SK-N-MC (cell line): ENCODE measurements at regions not wholly inside any gene's neighbourhood (a gene's known extent, or its start where the extent isn't known, plus 50 kb on each side); places are given as distances from the start of the nearest gene placed in this dataset.

Experiments
- DNase-seq: peaks from one replicate; pipeline ENCODE4 v3.0.0-alpha.2; 2011; ENCODE audit warnings: low read depth, low spot score
- H3K27ac ChIP-seq: fragments of 200-600 bp; sonication (generic); 2 replicates; pipeline ENCODE4 v1.5.1; 2016; ENCODE audit warnings: mixed run types
- H3K36me3 ChIP-seq: fragments of 200-600 bp; sonication (generic); 2 replicates; pipeline ENCODE4 v1.6.1; 2017; ENCODE audit warnings: antibody characterized with exemption, low read length, mixed read lengths; ENCODE audit not compliant: insufficient read depth
- H3K4me3 ChIP-seq: fragments of 200-600 bp; sonication (generic); 2 replicates; pipeline ENCODE4 v1.5.1; 2016
- H3K9ac ChIP-seq: fragments of 200-600 bp; sonication (generic); 2 replicates; pipeline ENCODE4 v1.8.0; 2017; ENCODE audit warnings: mixed run types, mixed read lengths; ENCODE audit not compliant: insufficient read length
- H3K9me3 ChIP-seq: fragments of 200-600 bp; sonication (generic); 2 replicates; pipeline ENCODE4 v1.6.1; 2017; ENCODE audit warnings: low read depth, mild to moderate bottlenecking, antibody characterized with exemption, low read length, moderate library complexity, mixed read lengths
- EZH2 ChIP-seq: fragments of 200-600 bp; sonication (generic); IDR thresholded peaks from one replicate; pipeline ENCODE4 v1.6.1; 2017; ENCODE audit warnings: antibody characterized with exemption
- FOXP2 ChIP-seq: optimal IDR thresholded peaks from 2 replicates; pipeline ENCODE3; 2011; ENCODE audit warnings: mild to moderate bottlenecking, moderate library complexity; ENCODE audit not compliant: insufficient read depth; ENCODE audit errors: extremely low read length, control extremely low read depth
- POLR2AphosphoS5 ChIP-seq: IDR thresholded peaks from 2 replicates; pipeline ENCODE4 v1.6.1; 2012; ENCODE audit warnings: mild to moderate bottlenecking, low read depth, low read length, borderline replicate concordance

- Histone ChIP-seq H3K9me3 (no peaks in the 10 kb centered on the region), H3K27ac (no peak overlapping the region), H3K4me3 (no peak overlapping the region), H3K36me3 (no peaks in the 10 kb centered on the region), H3K9ac (no peak overlapping the region)
- DNase-seq = no peak
- TF ChIP-seq FOXP2 = no peak
- no peak for TF ChIP-seq EZH2
- no peak for TF ChIP-seq POLR2AphosphoS5
Observed at GRCh38 chr20:60126975-60127374, 168.8 kb downstream of the CDH26 start.

- DNase-seq = no peak
- Histone ChIP-seq H3K27ac (no peak overlapping the region), H3K4me3 (no peak overlapping the region), H3K36me3 (no peaks in the 10 kb centered on the region), H3K9ac (no peak overlapping the region), H3K9me3 (no peaks in the 10 kb centered on the region)
- TF ChIP-seq EZH2 (no peak), FOXP2 (no peak), POLR2AphosphoS5 (no peak)
Observed at GRCh38 chr20:60131375-60131774, 173.2 kb downstream of the CDH26 start.

- no peak overlapping the region for H3K9ac ChIP-seq
- no peak overlapping the region for H3K4me3 ChIP-seq
- no peaks in the 10 kb centered on the region for H3K36me3 ChIP-seq
- TF ChIP-seq POLR2AphosphoS5 (no peak), EZH2 (no peak), FOXP2 (no peak)
- no peaks in the 10 kb centered on the region for H3K9me3 ChIP-seq
- no peak for DNase-seq
- no peak overlapping the region for H3K27ac ChIP-seq
Observed at GRCh38 chr20:60132162-60132826, 174.1 kb downstream of the CDH26 start.

- no peaks in the 10 kb centered on the region for H3K36me3 ChIP-seq
- TF ChIP-seq EZH2 (no peak), FOXP2 (no peak), POLR2AphosphoS5 (no peak)
- DNase-seq = no peak
- H3K27ac ChIP-seq = no peak overlapping the region
- H3K4me3 ChIP-seq = no peak overlapping the region
- H3K9ac ChIP-seq = no peak overlapping the region
- no peaks in the 10 kb centered on the region for H3K9me3 ChIP-seq
Observed at GRCh38 chr20:60132827-60133670, 174.8 kb downstream of the CDH26 start.

- DNase-seq = no peak
- no peak overlapping the region for H3K27ac ChIP-seq
- no peak overlapping the region for H3K9ac ChIP-seq
- no peaks in the 10 kb centered on the region for H3K36me3 ChIP-seq
- H3K4me3 ChIP-seq = no peak overlapping the region
- TF ChIP-seq EZH2 (no peak), FOXP2 (no peak), POLR2AphosphoS5 (no peak)
- no peaks in the 10 kb centered on the region for H3K9me3 ChIP-seq
Observed at GRCh38 chr20:60135276-60135675, 177.1 kb downstream of the CDH26 start.

- Histone ChIP-seq H3K9me3 (no peaks in the 10 kb centered on the region), H3K36me3 (no peaks in the 10 kb centered on the region), H3K9ac (no peak overlapping the region), H3K4me3 (no peak overlapping the region), H3K27ac (no peak overlapping the region)
- no peak for TF ChIP-seq FOXP2
- no peak for TF ChIP-seq POLR2AphosphoS5
- TF ChIP-seq EZH2 = no peak
- DNase-seq = no peak
Observed at GRCh38 chr20:60136645-60137401, 178.6 kb downstream of the CDH26 start.

- DNase-seq = no peak
- no peak for TF ChIP-seq FOXP2
- no peak for TF ChIP-seq EZH2
- no peak for TF ChIP-seq POLR2AphosphoS5
- H3K9ac ChIP-seq = no peak overlapping the region
Observed at GRCh38 chr20:60137657-60138245, 179.5 kb downstream of the CDH26 start.

More at GRCh38 chr20:60137657-60138245, 179.5 kb downstream of the CDH26 start:
- Histone ChIP-seq H3K36me3 (no peaks in the 10 kb centered on the region), H3K9me3 (no peaks in the 10 kb centered on the region), H3K4me3 (no peak overlapping the region), H3K27ac (no peak overlapping the region)
